NCI-H128 (cell line): ENCODE measurements at regions not wholly inside any gene's neighbourhood (a gene's known extent, or its start where the extent isn't known, plus 50 kb on each side); places are given as distances from the start of the nearest gene placed in this dataset.

ENCODE experiments used
- DNase-seq: peaks from one replicate; lab custom pipeline; 2025; ENCODE audit not compliant: unreplicated experiment; lab: John Stamatoyannopoulos, UW

- DNase-seq = no peak
Measured at GRCh38 chr11:15800111-15800800, 556.1 kb downstream of the SOX6 start.

GRCh38 chr11:15801126-15801525, 555.2 kb downstream of the SOX6 start:
- DNase-seq = no peak

GRCh38 chr11:15801616-15802015, 554.7 kb downstream of the SOX6 start:
- DNase-seq = no peak

GRCh38 chr11:15805726-15806125, 550.6 kb downstream of the SOX6 start:
- peak; percentile 36 for DNase-seq

GRCh38 chr11:15806217-15806616, 550.1 kb downstream of the SOX6 start:
- no peak for DNase-seq

GRCh38 chr11:15807827-15808226, 548.5 kb downstream of the SOX6 start:
- DNase-seq = no peak

GRCh38 chr11:15810082-15810481, 546.3 kb downstream of the SOX6 start:
- no peak for DNase-seq

- no peak for DNase-seq
Measured at GRCh38 chr11:15810525-15810924, 545.8 kb downstream of the SOX6 start.

- no peak for DNase-seq
Measured at GRCh38 chr11:15815246-15816195, 540.8 kb downstream of the SOX6 start.

GRCh38 chr11:15816260-15816871, 540.0 kb downstream of the SOX6 start:
- DNase-seq = no peak

GRCh38 chr11:15817001-15817400, 539.3 kb downstream of the SOX6 start:
- no peak for DNase-seq

- no peak for DNase-seq
Measured at GRCh38 chr11:15818132-15818842, 538.1 kb downstream of the SOX6 start.

- no peak for DNase-seq
Measured at GRCh38 chr11:15819679-15820286, 536.6 kb downstream of the SOX6 start.

GRCh38 chr11:15821451-15821850, 534.9 kb downstream of the SOX6 start:
- no peak for DNase-seq

- DNase-seq = no peak
Measured at GRCh38 chr11:15824060-15824459, 532.3 kb downstream of the SOX6 start.

- no peak for DNase-seq
Measured at GRCh38 chr11:15825976-15826650, 530.2 kb downstream of the SOX6 start.

GRCh38 chr11:15826826-15827225, 529.5 kb downstream of the SOX6 start:
- DNase-seq = no peak

GRCh38 chr11:15828215-15828853, 528.0 kb downstream of the SOX6 start:
- no peak for DNase-seq

- no peak for DNase-seq
Measured at GRCh38 chr11:15829312-15829711, 527.0 kb downstream of the SOX6 start.
